BLaER1 (cell line): ENCODE measurements at regions not wholly inside any gene's neighbourhood (a gene's known extent, or its start where the extent isn't known, plus 50 kb on each side); places are given as distances from the start of the nearest gene placed in this dataset.
"Not testable (repeated sequence)": the region's sequence is repeated elsewhere in the genome, so short reads cannot be mapped to it uniquely, and the experiment has no call there.

Experiments
- H3K27ac ChIP-seq: shearing (Covaris generic); formaldehyde crosslinking; 2 replicates; pipeline ENCODE4 v1.8.1; 2022
- H3K27me3 ChIP-seq: shearing (Covaris generic); formaldehyde crosslinking; 2 replicates; pipeline ENCODE4 v1.8.1; 2022
- H3K36me3 ChIP-seq: shearing (Covaris generic); formaldehyde crosslinking; 2 replicates; pipeline ENCODE4 v1.8.1; 2022
- H3K4me1 ChIP-seq: shearing (Covaris generic); formaldehyde crosslinking; 2 replicates; pipeline ENCODE4 v1.8.1; 2022
- H3K4me2 ChIP-seq: shearing (Covaris generic); formaldehyde crosslinking; 2 replicates; pipeline ENCODE4 v1.8.1; 2022
- H3K4me3 ChIP-seq: shearing (Covaris generic); formaldehyde crosslinking; 2 replicates; pipeline ENCODE4 v1.8.1; 2022
- H3K9ac ChIP-seq: shearing (Covaris generic); formaldehyde crosslinking; 2 replicates; pipeline ENCODE4 v1.8.1; 2022
- H3K9me3 ChIP-seq: shearing (Covaris generic); formaldehyde crosslinking; 2 replicates; pipeline ENCODE4 v1.8.1; 2022
- H4K20me1 ChIP-seq: shearing (Covaris generic); formaldehyde crosslinking; 2 replicates; pipeline ENCODE4 v1.8.1; 2022
- Cebpa-rat ChIP-seq: shearing (Covaris generic); IDR thresholded peaks from 2 replicates; pipeline ENCODE4 v1.8.1; 2022

DNA sequence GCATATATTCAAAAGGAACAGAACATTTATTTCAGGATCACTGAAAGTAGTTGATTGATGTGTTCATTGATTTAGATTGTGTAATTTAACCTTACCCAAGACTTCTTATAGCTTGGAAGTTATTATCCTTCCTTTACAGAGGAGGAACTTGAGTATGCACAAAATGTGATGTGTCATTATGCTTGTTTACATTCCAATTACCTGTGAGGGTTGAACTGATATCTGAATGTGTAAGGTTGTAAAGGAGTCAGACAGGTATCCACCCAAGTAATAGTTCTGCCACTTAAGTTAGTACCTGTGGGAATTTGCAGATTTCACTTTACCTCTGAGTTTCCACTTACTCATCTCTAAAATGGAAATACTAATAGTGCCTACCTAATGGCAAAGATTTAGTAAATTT is 668.2 kb downstream of the DOK5 start:
- Histone ChIP-seq H3K36me3 (no peaks in the 10 kb centered on the region), H3K4me1 (no peaks in the 10 kb centered on the region; the same call in 1 of the 2 replicates), H3K27ac (no peak overlapping the region), H3K9me3 (no peaks in the 10 kb centered on the region), H4K20me1 (no peaks in the 10 kb centered on the region), H3K4me2 (no peak overlapping the region), H3K27me3 (no peaks in the 10 kb centered on the region), H3K9ac (no peak overlapping the region), H3K4me3 (no peak overlapping the region)
- no peak for TF ChIP-seq Cebpa-rat

DNA sequence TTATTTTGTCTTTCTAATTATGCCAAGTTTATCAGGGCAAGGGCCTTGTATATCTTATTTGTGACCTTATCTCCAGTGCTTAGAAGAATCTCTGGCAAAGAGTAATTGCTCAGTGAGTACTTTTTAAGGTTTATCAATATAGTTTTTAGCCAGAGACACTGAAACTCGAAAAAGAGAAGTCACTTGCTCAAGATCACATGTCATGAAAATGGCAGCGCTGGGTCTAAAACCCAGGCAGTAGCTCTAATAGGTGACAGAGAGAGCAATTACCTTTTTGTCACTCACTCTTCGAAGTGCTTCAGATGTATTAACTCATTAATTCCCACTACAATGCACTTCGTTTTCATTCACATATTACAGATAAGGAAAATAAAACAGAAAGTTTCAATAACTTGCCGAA is 667.5 kb downstream of the DOK5 start:
- no peak overlapping the region for H3K27ac ChIP-seq
- no peaks in the 10 kb centered on the region for H4K20me1 ChIP-seq
- no peaks in the 10 kb centered on the region for H3K9me3 ChIP-seq
- no peaks in the 10 kb centered on the region for H3K27me3 ChIP-seq
- no peaks in the 10 kb centered on the region for H3K36me3 ChIP-seq
- no peak for TF ChIP-seq Cebpa-rat
- no peak overlapping the region for H3K4me3 ChIP-seq
- no peak overlapping the region for H3K9ac ChIP-seq
- H3K4me1 ChIP-seq = no peaks in the 10 kb centered on the region; the same call in 1 of the 2 replicates
- no peak overlapping the region for H3K4me2 ChIP-seq

DNA sequence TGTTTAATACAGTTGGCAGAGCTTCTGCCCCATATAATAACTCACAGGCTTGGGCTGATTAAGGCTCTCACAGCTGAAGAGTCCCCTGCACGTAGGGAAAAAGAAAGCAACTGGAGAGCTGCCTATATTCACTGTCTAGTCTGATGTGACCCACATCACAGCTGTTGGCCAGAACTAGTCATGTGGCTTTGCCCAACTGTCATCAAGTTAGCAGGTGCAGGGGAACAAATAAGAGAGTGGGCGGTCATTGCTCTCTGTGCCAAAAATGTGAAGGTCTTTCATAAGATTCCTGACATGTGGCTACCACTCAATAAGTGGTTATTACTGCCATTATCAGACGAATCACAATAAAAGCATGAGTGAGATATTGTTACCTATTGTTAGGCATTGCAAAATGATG is 665.2 kb downstream of the DOK5 start:
- H3K36me3 ChIP-seq = no peaks in the 10 kb centered on the region
- no peaks in the 10 kb centered on the region for H4K20me1 ChIP-seq
- no peak overlapping the region for H3K27ac ChIP-seq
- H3K9me3 ChIP-seq = no peaks in the 10 kb centered on the region
- no peak overlapping the region for H3K4me2 ChIP-seq
- no peaks in the 10 kb centered on the region; the same call in 1 of the 2 replicates for H3K4me1 ChIP-seq
- no peak for TF ChIP-seq Cebpa-rat
- H3K27me3 ChIP-seq = no peaks in the 10 kb centered on the region
- no peak overlapping the region for H3K4me3 ChIP-seq
- no peak overlapping the region for H3K9ac ChIP-seq

DNA sequence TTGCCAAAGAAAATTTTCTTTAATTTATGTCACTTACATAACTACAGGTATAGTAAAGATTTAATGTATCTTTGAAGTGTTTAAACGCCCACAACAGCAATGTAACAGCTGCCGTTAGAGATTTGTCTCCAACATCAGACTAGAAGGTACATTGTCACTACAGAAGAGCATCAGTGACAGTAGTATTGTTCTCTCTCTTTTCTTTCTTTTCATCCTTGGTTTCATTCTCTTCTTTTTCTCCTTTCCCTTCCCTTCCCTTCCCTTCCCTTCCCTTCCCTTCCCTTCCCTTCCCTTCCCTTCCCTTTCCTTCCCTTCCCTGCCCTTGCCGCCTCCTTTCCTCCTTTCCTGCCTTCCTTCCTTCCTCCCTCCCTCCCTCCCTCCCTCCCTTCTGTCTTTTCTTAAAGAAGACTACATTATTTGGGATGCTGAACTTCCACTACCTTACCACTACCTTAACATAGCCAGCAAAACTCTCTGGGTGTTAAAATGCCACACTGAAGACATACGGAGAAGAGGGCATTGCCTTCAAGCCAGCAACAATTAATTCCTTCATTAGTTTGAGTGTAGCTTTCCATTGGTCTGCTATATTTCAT is 663.9 kb downstream of the DOK5 start:
- Histone ChIP-seq H3K27me3 (no peaks in the 10 kb centered on the region), H3K4me2 (no peak overlapping the region), H3K27ac (no peak overlapping the region), H3K9ac (no peak overlapping the region), H3K9me3 (no peaks in the 10 kb centered on the region), H4K20me1 (no peaks in the 10 kb centered on the region), H3K4me1 (no peaks in the 10 kb centered on the region; the same call in 1 of the 2 replicates), H3K4me3 (no peak overlapping the region), H3K36me3 (no peaks in the 10 kb centered on the region)
- TF ChIP-seq Cebpa-rat = no peak

DNA sequence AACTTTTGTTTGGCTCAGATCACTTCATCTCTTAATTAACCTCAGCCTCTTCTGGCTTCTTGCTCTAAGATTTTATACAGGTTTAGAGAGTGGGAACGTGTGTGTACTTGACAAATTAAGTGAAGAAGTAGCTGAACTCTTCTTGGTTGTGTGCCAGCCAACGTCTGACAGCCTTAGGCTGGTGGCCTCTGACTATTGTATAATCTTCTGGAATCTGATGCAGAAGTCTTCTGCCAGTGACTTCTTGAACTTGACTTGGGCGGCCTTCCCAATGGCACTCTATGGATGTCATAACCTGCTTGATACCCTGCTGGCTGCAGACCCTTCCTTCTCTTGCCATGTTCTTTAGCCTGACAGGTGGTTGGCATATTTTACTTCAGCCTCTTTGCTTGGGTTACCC is 660.5 kb downstream of the DOK5 start:
- Histone ChIP-seq H3K4me2 (no peak overlapping the region), H3K9ac (no peak overlapping the region), H3K4me3 (no peak overlapping the region), H3K27ac (no peak overlapping the region), H4K20me1 (no peaks in the 10 kb centered on the region), H3K4me1 (no peaks in the 10 kb centered on the region; the same call in 1 of the 2 replicates), H3K36me3 (no peaks in the 10 kb centered on the region), H3K9me3 (no peaks in the 10 kb centered on the region), H3K27me3 (no peaks in the 10 kb centered on the region)
- TF ChIP-seq Cebpa-rat = no peak

DNA sequence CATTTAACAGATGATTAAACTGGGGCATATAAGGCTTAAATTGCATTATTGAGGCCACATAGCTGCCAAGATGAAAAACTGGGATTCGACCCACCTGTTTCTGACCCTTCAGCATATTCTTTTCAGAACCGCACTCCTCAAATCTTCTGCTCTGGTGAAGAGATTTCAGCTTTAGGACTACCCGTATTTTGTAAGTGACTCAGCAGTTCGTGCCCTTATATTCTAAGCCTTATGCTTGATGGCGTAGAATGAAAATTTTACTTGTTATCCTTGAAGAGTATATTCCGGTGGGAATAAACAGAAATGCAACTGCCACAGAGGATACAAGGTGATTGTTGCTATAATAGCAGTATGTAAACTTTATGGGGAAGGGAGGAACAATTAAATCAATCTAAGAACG is 657.1 kb downstream of the DOK5 start:
- H3K9ac ChIP-seq = no peak overlapping the region
- no peaks in the 10 kb centered on the region for H3K4me1 ChIP-seq
- H3K4me3 ChIP-seq = no peak overlapping the region
- no peaks in the 10 kb centered on the region for H3K36me3 ChIP-seq
- H3K27me3 ChIP-seq = no peaks in the 10 kb centered on the region
- H3K27ac ChIP-seq = no peak overlapping the region
- H4K20me1 ChIP-seq = no peaks in the 10 kb centered on the region
- TF ChIP-seq Cebpa-rat = no peak
- no peak overlapping the region for H3K4me2 ChIP-seq
- no peaks in the 10 kb centered on the region for H3K9me3 ChIP-seq

DNA sequence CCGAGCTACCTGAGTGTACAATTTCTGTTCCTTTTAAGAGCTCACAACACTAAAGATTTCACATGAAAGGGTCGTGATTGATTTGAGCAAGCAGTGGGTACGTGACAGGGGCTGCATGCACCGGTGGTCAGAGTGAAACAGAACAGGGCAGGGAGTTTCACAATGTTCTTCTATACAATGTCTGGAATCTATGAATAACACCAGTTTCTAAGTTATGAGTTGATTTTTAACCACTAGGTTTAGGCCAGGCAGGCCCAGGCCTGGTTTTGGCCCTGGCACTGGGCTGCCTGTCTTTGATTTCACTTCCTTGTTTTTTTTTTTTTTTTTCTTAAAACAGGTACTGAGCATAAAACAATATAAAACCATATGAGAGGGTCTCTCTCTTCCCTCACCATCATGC is 642.2 kb downstream of the DOK5 start:
- H3K4me3 ChIP-seq, H3K4me1 ChIP-seq, H3K36me3 ChIP-seq, H3K9me3 ChIP-seq, H3K27me3 ChIP-seq, H3K27ac ChIP-seq, H4K20me1 ChIP-seq, H3K9ac ChIP-seq, H3K4me2 ChIP-seq: not testable (repeated sequence)

DNA sequence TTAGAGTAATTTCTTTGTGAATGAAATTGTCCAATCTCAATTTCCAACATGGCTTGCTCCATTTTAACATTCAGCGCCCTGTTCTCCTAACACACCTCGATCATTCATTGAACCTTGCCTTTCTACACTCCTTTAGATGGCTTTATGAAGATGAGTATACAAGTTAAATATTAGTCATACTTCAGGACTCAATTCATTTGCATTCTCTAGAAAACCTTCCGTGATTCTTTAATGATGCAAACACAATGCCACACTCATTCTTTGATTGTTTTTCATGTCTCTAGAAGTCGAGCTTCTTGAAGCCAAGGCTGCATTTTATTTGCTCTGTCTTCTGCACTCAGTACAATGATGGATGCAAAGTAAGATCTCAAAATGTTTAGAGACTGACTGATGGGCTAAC is 641.2 kb downstream of the DOK5 start:
- Histone ChIP-seq H4K20me1 (no peaks in the 10 kb centered on the region), H3K4me3 (no peak overlapping the region), H3K9me3 (no peaks in the 10 kb centered on the region), H3K27ac (no peak overlapping the region), H3K9ac (no peak overlapping the region), H3K36me3 (no peaks in the 10 kb centered on the region), H3K4me2 (no peak overlapping the region), H3K4me1 (no peaks in the 10 kb centered on the region), H3K27me3 (no peaks in the 10 kb centered on the region)
- TF ChIP-seq Cebpa-rat = no peak

DNA sequence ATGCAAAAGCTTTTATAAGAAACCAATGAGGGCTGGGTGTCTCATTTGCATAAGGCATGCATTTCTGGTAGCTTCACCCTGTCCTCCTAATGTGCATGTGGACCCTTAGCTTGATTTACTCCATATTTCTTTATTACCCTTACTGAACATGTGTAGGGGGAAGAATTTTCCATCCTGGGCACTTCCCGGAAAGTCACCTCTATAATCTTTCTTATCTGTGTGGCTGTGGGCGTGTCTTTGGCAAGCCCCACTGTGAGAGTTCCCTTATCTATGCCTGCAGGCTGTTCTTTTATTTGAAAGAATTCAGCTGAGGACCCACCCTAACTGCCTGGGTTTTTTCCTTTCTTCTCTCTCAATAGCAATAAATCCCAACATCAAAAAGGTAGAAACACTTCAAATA is 627.8 kb downstream of the DOK5 start:
- Histone ChIP-seq H3K4me1 (no peaks in the 10 kb centered on the region), H3K9ac (no peak overlapping the region), H3K27ac (no peak overlapping the region), H3K4me3 (no peak overlapping the region), H3K9me3 (no peaks in the 10 kb centered on the region), H4K20me1 (no peaks in the 10 kb centered on the region), H3K36me3 (no peaks in the 10 kb centered on the region), H3K27me3 (no peaks in the 10 kb centered on the region), H3K4me2 (no peak overlapping the region)
- no peak for TF ChIP-seq Cebpa-rat

DNA sequence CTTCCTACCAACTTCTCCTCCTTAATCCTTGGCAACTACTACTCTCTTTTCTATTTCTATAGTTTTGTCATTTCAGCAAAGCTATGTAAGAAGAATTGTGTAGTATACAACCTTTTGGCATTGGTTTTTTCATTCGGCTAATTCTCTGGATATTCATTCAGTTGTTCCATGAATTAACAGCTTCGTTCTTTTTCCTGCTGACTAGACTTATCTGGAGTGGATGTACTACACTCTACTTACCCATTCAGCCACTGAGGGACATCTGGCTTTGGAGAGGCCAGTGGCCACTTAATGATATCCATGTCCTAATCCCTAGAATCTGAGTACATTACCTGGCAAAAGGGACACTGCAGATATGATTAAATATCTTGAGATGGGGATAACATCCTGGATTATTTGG is 623.9 kb downstream of the DOK5 start:
- Histone ChIP-seq H3K36me3 (no peaks in the 10 kb centered on the region), H3K9me3 (no peaks in the 10 kb centered on the region)
- no peak for TF ChIP-seq Cebpa-rat

DNA sequence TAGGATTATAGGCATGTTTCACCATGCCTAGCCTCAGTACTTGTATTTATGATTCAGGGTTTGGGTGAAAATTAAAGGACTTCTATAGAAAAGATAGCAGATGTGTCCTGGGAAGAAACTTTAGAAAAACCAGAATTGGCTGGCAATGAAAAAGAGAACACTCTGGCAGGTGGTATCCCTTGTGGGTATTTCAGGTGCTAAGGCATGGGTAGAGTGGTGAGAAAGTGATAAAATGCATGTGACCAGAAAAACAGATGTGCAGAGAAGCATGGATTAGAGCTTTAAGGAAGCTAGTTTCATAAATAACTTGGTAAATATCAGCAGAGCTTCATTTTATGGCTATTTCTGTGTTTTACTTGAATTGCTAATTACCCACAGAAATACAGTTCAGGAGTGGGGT is 622.2 kb downstream of the DOK5 start:
- no peaks in the 10 kb centered on the region for H4K20me1 ChIP-seq
- no peak overlapping the region for H3K4me3 ChIP-seq
- H3K27me3 ChIP-seq = no peaks in the 10 kb centered on the region
- no peak overlapping the region for H3K9ac ChIP-seq
- no peaks in the 10 kb centered on the region for H3K36me3 ChIP-seq
- TF ChIP-seq Cebpa-rat = no peak
- no peak overlapping the region for H3K4me2 ChIP-seq
- no peaks in the 10 kb centered on the region for H3K9me3 ChIP-seq
- H3K27ac ChIP-seq = no peak overlapping the region
- no peaks in the 10 kb centered on the region for H3K4me1 ChIP-seq

More for the DNA sequence above, 623.9 kb downstream of the DOK5 start:
- H3K4me2 ChIP-seq = no peak overlapping the region
- no peaks in the 10 kb centered on the region for H4K20me1 ChIP-seq
- no peaks in the 10 kb centered on the region for H3K4me1 ChIP-seq
- no peak overlapping the region for H3K27ac ChIP-seq
- no peak overlapping the region for H3K4me3 ChIP-seq
- no peaks in the 10 kb centered on the region for H3K27me3 ChIP-seq
- no peak overlapping the region for H3K9ac ChIP-seq
